Kidney epithelial cell (primary cell): ENCODE measurements at regions not wholly inside any gene's neighbourhood (a gene's known extent, or its start where the extent isn't known, plus 50 kb on each side); places are given as distances from the start of the nearest gene placed in this dataset.

Experiments used
- DNase-seq: peaks from one replicate; pipeline ENCODE4 v3.0.0-alpha.2; 2010; ENCODE audit warnings: low read depth
- H3K27me3 ChIP-seq: 2 replicates; pipeline ENCODE4 v1.6.0; 2011; ENCODE audit warnings: low read length; ENCODE audit not compliant: control insufficient read depth, insufficient read depth
- H3K36me3 ChIP-seq: 2 replicates; pipeline ENCODE4 v1.5.1; 2011; ENCODE audit warnings: low read length; ENCODE audit not compliant: control insufficient read depth, insufficient read depth
- H3K4me3 ChIP-seq: 2 replicates; pipeline ENCODE4 v1.5.1; 2011; ENCODE audit warnings: low read depth, mild to moderate bottlenecking, control low read depth, low read length
- TF ChIP-seq, protein P1 (sequence below): IDR thresholded peaks from 2 replicates; pipeline ENCODE4 v1.5.1; 2011; ENCODE audit warnings: mild to moderate bottlenecking, moderate library complexity, low read length, control low read depth, inconsistent platforms; ENCODE audit not compliant: insufficient read depth, poor library complexity, severe bottlenecking

GRCh38 chr1:73914951-73915350, 283.0 kb downstream of the LRRIQ3 start:
- Histone ChIP-seq H3K36me3 (no peaks in the 10 kb centered on the region), H3K4me3 (no peak overlapping the region), H3K27me3 (no peaks in the 10 kb centered on the region)
- DNase-seq: peak; percentile 18
- TF ChIP-seq, protein P1, sequence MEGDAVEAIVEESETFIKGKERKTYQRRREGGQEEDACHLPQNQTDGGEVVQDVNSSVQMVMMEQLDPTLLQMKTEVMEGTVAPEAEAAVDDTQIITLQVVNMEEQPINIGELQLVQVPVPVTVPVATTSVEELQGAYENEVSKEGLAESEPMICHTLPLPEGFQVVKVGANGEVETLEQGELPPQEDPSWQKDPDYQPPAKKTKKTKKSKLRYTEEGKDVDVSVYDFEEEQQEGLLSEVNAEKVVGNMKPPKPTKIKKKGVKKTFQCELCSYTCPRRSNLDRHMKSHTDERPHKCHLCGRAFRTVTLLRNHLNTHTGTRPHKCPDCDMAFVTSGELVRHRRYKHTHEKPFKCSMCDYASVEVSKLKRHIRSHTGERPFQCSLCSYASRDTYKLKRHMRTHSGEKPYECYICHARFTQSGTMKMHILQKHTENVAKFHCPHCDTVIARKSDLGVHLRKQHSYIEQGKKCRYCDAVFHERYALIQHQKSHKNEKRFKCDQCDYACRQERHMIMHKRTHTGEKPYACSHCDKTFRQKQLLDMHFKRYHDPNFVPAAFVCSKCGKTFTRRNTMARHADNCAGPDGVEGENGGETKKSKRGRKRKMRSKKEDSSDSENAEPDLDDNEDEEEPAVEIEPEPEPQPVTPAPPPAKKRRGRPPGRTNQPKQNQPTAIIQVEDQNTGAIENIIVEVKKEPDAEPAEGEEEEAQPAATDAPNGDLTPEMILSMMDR: no peak

GRCh38 chr1:73913025-73913424, 285.0 kb downstream of the LRRIQ3 start:
- TF ChIP-seq, protein P1: no peak
- no peak for DNase-seq
- H3K27me3 ChIP-seq: no peaks in the 10 kb centered on the region

GRCh38 chr1:73911849-73912248, 286.1 kb downstream of the LRRIQ3 start:
- Histone ChIP-seq H3K36me3 (no peaks in the 10 kb centered on the region), H3K27me3 (no peaks in the 10 kb centered on the region), H3K4me3 (no peak overlapping the region)
- DNase-seq: no peak
- TF ChIP-seq, protein P1: no peak

More at GRCh38 chr1:73913025-73913424, 285.0 kb downstream of the LRRIQ3 start:
- Histone ChIP-seq H3K4me3 (no peak overlapping the region), H3K36me3 (no peaks in the 10 kb centered on the region)

- peak; percentile 18 for DNase-seq
- Histone ChIP-seq H3K4me3 (no peak overlapping the region), H3K36me3 (no peaks in the 10 kb centered on the region), H3K27me3 (no peaks in the 10 kb centered on the region)
- TF ChIP-seq, protein P1: no peak
Measured at GRCh38 chr1:73910466-73910865, 287.5 kb downstream of the LRRIQ3 start.

- no peak overlapping the region for H3K4me3 ChIP-seq
- DNase-seq: no peak
- H3K36me3 ChIP-seq: no peaks in the 10 kb centered on the region
- no peaks in the 10 kb centered on the region for H3K27me3 ChIP-seq
- TF ChIP-seq, protein P1: no peak
Measured at GRCh38 chr1:73910062-73910461, 287.9 kb downstream of the LRRIQ3 start.

DNA sequence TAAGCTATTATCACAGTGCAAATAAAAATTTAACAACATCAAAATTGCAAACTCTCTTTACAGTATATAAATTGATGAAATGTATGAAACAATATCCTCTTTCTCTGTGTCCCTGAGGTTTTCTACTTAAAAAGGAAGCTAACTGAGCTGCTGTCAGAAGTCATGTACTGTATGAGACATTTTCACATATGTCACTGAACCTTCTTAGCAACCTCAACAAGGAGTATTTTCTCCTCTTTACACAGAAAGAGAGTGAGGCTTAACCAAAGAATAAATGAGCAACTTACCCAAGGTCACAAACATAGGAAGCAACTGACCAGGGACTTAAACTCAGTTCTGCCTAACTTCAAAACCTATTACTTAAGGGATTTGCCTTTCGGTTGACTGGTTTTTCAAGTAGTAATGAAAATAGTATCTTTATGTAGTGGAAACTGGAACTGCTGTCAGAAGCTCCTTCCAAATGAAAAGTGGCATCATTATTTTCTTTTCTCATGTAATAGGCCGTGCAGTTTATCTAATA, 288.9 kb downstream of the LRRIQ3 start:
- H3K4me3 ChIP-seq: no peak overlapping the region
- H3K36me3 ChIP-seq: no peaks in the 10 kb centered on the region
- no peaks in the 10 kb centered on the region for H3K27me3 ChIP-seq
- DNase-seq: no peak
- TF ChIP-seq, protein P1: no peak
